Mesenchymal stem cell (in vitro differentiated cells and primary cell): ENCODE measurements at regions not wholly inside any gene's neighbourhood (a gene's known extent, or its start where the extent isn't known, plus 50 kb on each side); places are given as distances from the start of the nearest gene placed in this dataset.

Experiments
- DNase-seq: peaks from one replicate; pipeline ENCODE4 v3.0.0-alpha.2; 2013
- H2AFZ ChIP-seq: one replicate; pipeline ENCODE4 v1.6.1; 2013; ENCODE audit warnings: low read depth, mild to moderate bottlenecking, control low read depth, inconsistent platforms, low read length, moderate library complexity
- H2AK5ac ChIP-seq: 2 replicates; pipeline ENCODE4 v1.6.1; 2013; ENCODE audit warnings: low read length, moderate library complexity, mild to moderate bottlenecking, inconsistent platforms; ENCODE audit not compliant: severe bottlenecking
- H2BK120ac ChIP-seq: one replicate; pipeline ENCODE4 v1.6.1; 2013; ENCODE audit warnings: low read depth, mild to moderate bottlenecking, inconsistent platforms, low read length, moderate library complexity
- H2BK12ac ChIP-seq, 2 experiments: one replicate each; pipeline ENCODE4 v1.6.1; 2013; ENCODE audit warnings: inconsistent platforms in 2 of 2, low read length in 2 of 2, mild to moderate bottlenecking in 2 of 2, moderate library complexity in 2 of 2, control low read depth in 1 of 2
- H2BK15ac ChIP-seq: one replicate; pipeline ENCODE4 v1.6.1; 2013; ENCODE audit warnings: mild to moderate bottlenecking, low read depth, inconsistent platforms; ENCODE audit not compliant: poor library complexity, severe bottlenecking
- H2BK5ac ChIP-seq: 2 replicates; pipeline ENCODE4 v1.6.1; 2013; ENCODE audit warnings: low read depth, mild to moderate bottlenecking, low read length, control low read depth, inconsistent platforms; ENCODE audit not compliant: poor library complexity, severe bottlenecking
- H3K14ac ChIP-seq, 2 experiments: one replicate each; pipeline ENCODE4 v1.6.1; 2013; ENCODE audit warnings: inconsistent platforms in 2 of 2, low read length in 2 of 2, control low read depth in 1 of 2, mild to moderate bottlenecking in 1 of 2, moderate library complexity in 1 of 2
- H3K18ac ChIP-seq, 2 experiments: one replicate each; pipeline ENCODE4 v1.6.1; 2013; ENCODE audit warnings: inconsistent platforms in 2 of 2, low read length in 2 of 2, control low read depth in 1 of 2, low read depth in 1 of 2, mild to moderate bottlenecking in 1 of 2
- H3K23ac ChIP-seq, 2 experiments: one replicate each; pipeline ENCODE4 v1.6.1; 2013; ENCODE audit warnings: inconsistent platforms in 2 of 2, low read length in 2 of 2, mild to moderate bottlenecking in 2 of 2, moderate library complexity in 2 of 2, control low read depth in 1 of 2
- H3K27ac ChIP-seq: 2 replicates; pipeline ENCODE4 v1.5.1; 2013; ENCODE audit warnings: mild to moderate bottlenecking, moderate library complexity, low read length, control low read depth, inconsistent platforms; ENCODE audit not compliant: poor library complexity, severe bottlenecking
- H3K27me3 ChIP-seq, 2 experiments: 2 replicates each; pipeline versions ENCODE4 v1.6.1 to v1.7.0; 2013; ENCODE audit warnings: low read length in 2 of 2, mild to moderate bottlenecking in 2 of 2, moderate library complexity in 2 of 2, control low read depth in 1 of 2, inconsistent platforms in 1 of 2; ENCODE audit not compliant: control insufficient read depth in 1 of 2, insufficient read depth in 1 of 2
- H3K36me3 ChIP-seq, 2 experiments: 2 replicates each; pipeline versions ENCODE4 v1.6.1 to v1.7.0; 2013; ENCODE audit warnings: low read length in 2 of 2, control low read depth in 1 of 2, inconsistent platforms in 1 of 2, low read depth in 1 of 2, mild to moderate bottlenecking in 1 of 2; ENCODE audit not compliant: insufficient read depth in 2 of 2, control insufficient read depth in 1 of 2
- H3K4ac ChIP-seq, 2 experiments: one replicate each; pipeline ENCODE4 v1.6.1; 2013; ENCODE audit warnings: inconsistent platforms in 2 of 2, low read length in 2 of 2, mild to moderate bottlenecking in 2 of 2, moderate library complexity in 2 of 2, control low read depth in 1 of 2, low read depth in 1 of 2
- H3K4me1 ChIP-seq: 2 replicates; pipeline ENCODE4 v1.6.1; 2013; ENCODE audit warnings: low read depth, low read length, control low read depth; ENCODE audit not compliant: control insufficient read depth, insufficient read depth
- H3K4me2 ChIP-seq: 2 replicates; pipeline ENCODE4 v1.6.1; 2013; ENCODE audit warnings: low read length, mild to moderate bottlenecking, inconsistent platforms; ENCODE audit not compliant: poor library complexity, severe bottlenecking
- H3K4me3 ChIP-seq, 2 experiments: 2 replicates each; pipeline versions ENCODE4 v1.5.1 to v1.7.0; 2013; ENCODE audit warnings: low read length in 2 of 2, mild to moderate bottlenecking in 2 of 2, control low read depth in 1 of 2, low read depth in 1 of 2; ENCODE audit not compliant: insufficient read depth in 1 of 2
- H3K79me1 ChIP-seq: replicated peaks from 2 replicates; pipeline ENCODE4 v1.6.1; 2013; ENCODE audit warnings: mild to moderate bottlenecking, control low read depth, low read length, inconsistent platforms; ENCODE audit not compliant: poor library complexity, severe bottlenecking
- H3K9ac ChIP-seq: 2 replicates; pipeline ENCODE4 v1.7.0; 2013; ENCODE audit warnings: mild to moderate bottlenecking, low read length, moderate library complexity
- H3K9me3 ChIP-seq: 2 replicates; pipeline ENCODE4 v1.7.0; 2013; ENCODE audit warnings: mild to moderate bottlenecking, low read length; ENCODE audit not compliant: control insufficient read depth
- H4K8ac ChIP-seq: one replicate; pipeline ENCODE4 v1.6.1; 2013; ENCODE audit warnings: inconsistent platforms, mild to moderate bottlenecking, low read length, moderate library complexity
- H4K91ac ChIP-seq: one replicate; pipeline ENCODE4 v1.6.1; 2013; ENCODE audit warnings: mild to moderate bottlenecking, low read length, inconsistent platforms
- WGBS: methylation state at CpG from one replicate; pipeline ENCODE4 v1.1.7; 2013; ENCODE audit warnings: mixed read lengths; 5-methylcytosine and 5-hydroxymethylcytosine counted together

GRCh38 chr3:67215690-67216089 lies 217.6 kb downstream of the KBTBD8 start:
- Histone ChIP-seq H3K27ac (no peak overlapping the region), H3K79me1 (no peaks in the 10 kb centered on the region), H3K23ac (no peak overlapping the region)

GRCh38 chr3:67227030-67227429 lies 228.9 kb downstream of the KBTBD8 start:
- Histone ChIP-seq H3K4ac (no peak overlapping the region), H3K79me1 (no peaks in the 10 kb centered on the region), H3K27me3 (no peaks in the 10 kb centered on the region), H3K18ac (no peak overlapping the region), H4K91ac (no peak overlapping the region), H3K14ac (no peak overlapping the region), H2BK12ac (no peak overlapping the region), H2BK15ac (no peak overlapping the region), H3K4me2 (no peak overlapping the region), H3K9me3 (peaks cover 3% of the 10 kb centered on the region), H3K9ac (no peak overlapping the region), H2BK120ac (no peak overlapping the region), H2BK5ac (no peak overlapping the region), H4K8ac (no peak overlapping the region), H3K36me3 (no peaks in the 10 kb centered on the region), H3K27ac (no peak overlapping the region), H2AK5ac (no peak overlapping the region), H3K4me3 (no peak overlapping the region), H3K23ac (no peak overlapping the region), H3K4me1 (no peaks in the 10 kb centered on the region), H2AFZ (no peak overlapping the region)
- no peak for DNase-seq
- WGBS, result 43% methylated on average over 1 of the region's 1 CpG

More at GRCh38 chr3:67215690-67216089, 217.6 kb downstream of the KBTBD8 start:
- Histone ChIP-seq H3K9me3 (no peaks in the 10 kb centered on the region), H2BK12ac (no peak overlapping the region), H2AK5ac (no peak overlapping the region), H3K4me3 (no peak overlapping the region), H3K4ac (no peak overlapping the region), H3K4me1 (no peaks in the 10 kb centered on the region), H4K8ac (no peak overlapping the region), H2AFZ (no peak overlapping the region), H3K36me3 (no peaks in the 10 kb centered on the region), H3K27me3 (no peaks in the 10 kb centered on the region), H2BK120ac (no peak overlapping the region), H3K14ac (no peak overlapping the region), H2BK15ac (no peak overlapping the region), H3K18ac (no peak overlapping the region), H2BK5ac (no peak overlapping the region), H4K91ac (no peak overlapping the region), H3K9ac (no peak overlapping the region), H3K4me2 (no peak overlapping the region)
- DNase-seq, result no peak

DNA sequence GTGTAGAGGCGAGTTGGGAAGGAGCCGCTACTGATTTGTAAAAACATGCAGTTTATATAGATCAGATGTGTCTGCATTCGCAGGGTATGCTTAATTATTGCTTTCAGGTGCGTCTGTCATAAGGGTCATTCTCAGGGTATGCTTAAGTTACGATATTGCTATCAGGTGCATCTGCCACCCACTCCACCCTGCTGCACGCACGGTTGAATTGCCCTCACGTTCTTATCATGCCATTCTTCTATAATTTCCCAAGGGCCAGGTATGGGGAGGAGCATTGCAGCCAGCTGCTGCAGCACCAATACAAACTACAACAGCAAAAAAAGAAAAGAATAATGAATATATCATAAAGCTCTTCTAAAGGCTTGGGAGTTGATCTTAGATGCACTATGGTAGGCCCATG lies 230.0 kb downstream of the KBTBD8 start:
- H2BK120ac ChIP-seq, result no peak overlapping the region
- H2BK15ac ChIP-seq, result no peak overlapping the region
- no peak for DNase-seq
- no peak overlapping the region for H2AFZ ChIP-seq
- H3K9me3 ChIP-seq, result peaks cover 3% of the 10 kb centered on the region
- H3K27me3 ChIP-seq, result no peaks in the 10 kb centered on the region
- H3K79me1 ChIP-seq, result no peaks in the 10 kb centered on the region
- no peak overlapping the region for H3K14ac ChIP-seq
- no peak overlapping the region for H2BK5ac ChIP-seq
- no peak overlapping the region for H3K18ac ChIP-seq
- H2BK12ac ChIP-seq, result no peak overlapping the region
- WGBS, result 78% methylated on average over 8 of the region's 8 CpGs
- H3K9ac ChIP-seq, result no peak overlapping the region
- H3K27ac ChIP-seq, result no peak overlapping the region
- no peaks in the 10 kb centered on the region for H3K4me1 ChIP-seq
- no peak overlapping the region for H4K91ac ChIP-seq
- no peak overlapping the region for H3K4me2 ChIP-seq
- H3K4ac ChIP-seq, result no peak overlapping the region
- H2AK5ac ChIP-seq, result no peak overlapping the region
- H4K8ac ChIP-seq, result no peak overlapping the region
- H3K36me3 ChIP-seq, result no peaks in the 10 kb centered on the region
- no peak overlapping the region for H3K23ac ChIP-seq
- H3K4me3 ChIP-seq, result no peak overlapping the region

DNA sequence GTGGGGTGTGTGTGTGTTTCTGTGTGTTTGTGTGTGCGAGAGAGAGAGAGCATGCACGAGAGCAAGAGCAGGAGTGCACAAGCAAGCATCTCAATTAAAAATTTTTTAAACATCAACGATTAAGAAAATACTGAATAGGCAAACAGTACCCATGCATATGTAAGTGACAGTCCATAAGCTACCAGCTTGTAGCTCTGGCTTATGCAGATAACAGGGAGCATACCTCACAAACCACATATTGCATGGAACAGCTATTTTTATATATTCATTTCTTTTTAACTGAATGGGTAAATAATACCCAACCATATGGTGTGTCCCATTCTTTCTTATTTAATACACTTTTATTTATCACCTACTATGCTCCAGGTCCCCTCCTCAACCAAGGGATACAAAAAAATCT lies 234.5 kb downstream of the KBTBD8 start:
- no peak overlapping the region for H3K4me2 ChIP-seq

More for the DNA sequence above, 234.5 kb downstream of the KBTBD8 start:
- Histone ChIP-seq H4K91ac (no peak overlapping the region), H3K79me1 (no peaks in the 10 kb centered on the region), H3K9ac (no peak overlapping the region), H2BK120ac (no peak overlapping the region), H2AK5ac (no peak overlapping the region), H3K14ac (no peak overlapping the region), H3K36me3 (no peaks in the 10 kb centered on the region), H2BK12ac (no peak overlapping the region), H3K4ac (no peak overlapping the region), H3K27me3 (no peaks in the 10 kb centered on the region), H3K18ac (no peak overlapping the region), H3K23ac (no peak overlapping the region), H2AFZ (no peak overlapping the region), H2BK5ac (no peak overlapping the region), H3K27ac (no peak overlapping the region), H3K9me3 (no peaks in the 10 kb centered on the region), H3K4me3 (no peak overlapping the region), H3K4me1 (no peaks in the 10 kb centered on the region), H4K8ac (no peak overlapping the region), H2BK15ac (no peak overlapping the region)
- WGBS, result 100% methylated on average over 1 of the region's 3 CpGs
- no peak for DNase-seq
